DLD1 (cell line): ENCODE measurements at regions not wholly inside any gene's neighbourhood (a gene's known extent, or its start where the extent isn't known, plus 50 kb on each side); places are given as distances from the start of the nearest gene placed in this dataset.

Experiments used
- in situ Hi-C: cut with HindIII; loops from 2 replicates; pipeline ENCODE4 v1.10.0; 2017; ENCODE audit warnings: low sequenced_read_pairs

DNA sequence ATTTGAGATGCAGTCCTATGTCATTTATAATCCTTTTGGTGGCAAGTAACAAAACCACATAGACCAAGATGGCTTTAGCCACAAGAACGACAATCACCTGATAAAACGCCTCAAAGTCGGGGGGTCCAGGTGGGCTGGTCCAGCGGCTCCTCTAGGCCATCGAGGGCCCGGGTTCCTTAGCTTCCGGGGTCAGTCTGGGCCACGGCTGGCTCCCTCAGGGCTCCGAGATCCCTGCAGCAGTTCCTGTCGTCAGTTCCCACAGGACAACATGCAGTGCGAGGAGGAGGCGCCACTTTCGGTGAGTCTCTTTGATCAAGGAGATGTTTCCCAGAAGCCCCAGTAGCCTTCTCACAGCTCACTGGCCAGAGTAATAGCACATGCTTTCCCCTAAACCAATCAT, 574.6 kb downstream of the AACS start:
- in situ Hi-C loops = no loop called here

DNA sequence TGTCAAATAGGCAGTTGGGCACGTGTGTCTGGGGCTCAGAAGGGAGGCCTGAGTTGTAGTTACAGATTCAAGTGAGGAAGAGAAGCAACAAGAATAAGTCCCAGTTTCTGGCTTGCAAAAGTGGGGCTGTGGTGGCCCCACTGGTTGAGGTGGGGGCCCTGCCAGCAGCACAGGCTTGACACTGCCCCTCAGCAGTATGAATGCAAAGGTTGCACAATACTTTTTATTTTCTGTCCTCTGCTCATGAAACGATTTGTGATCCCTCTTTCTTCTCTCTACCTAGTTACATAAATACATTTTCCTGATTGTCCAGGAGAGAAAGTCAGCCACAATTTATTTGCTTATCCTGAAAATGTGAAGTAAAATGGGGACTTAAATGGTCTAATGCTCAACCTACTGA, 577.8 kb downstream of the AACS start:
- in situ Hi-C loops = no loop called here

DNA sequence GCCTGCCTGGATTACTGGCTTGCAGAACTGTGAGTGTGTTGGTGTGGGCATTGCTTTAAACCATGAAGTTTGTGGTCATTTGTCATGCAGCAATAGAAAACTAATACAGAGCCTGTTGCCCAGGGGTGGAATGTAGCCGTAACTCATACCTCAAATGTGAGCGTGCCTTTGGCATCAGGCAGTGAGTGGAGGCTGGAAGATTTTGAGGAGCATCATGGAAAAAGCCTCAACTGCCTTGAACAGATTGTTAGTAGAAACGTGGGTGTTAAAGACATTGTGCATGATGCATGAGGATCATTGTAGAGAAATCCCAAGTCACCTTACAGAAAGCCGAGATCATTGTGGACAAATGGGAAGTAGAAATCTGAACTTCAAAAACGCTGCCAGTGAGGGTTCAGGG, 580.5 kb downstream of the AACS start:
- in situ Hi-C loops = no loop called here

DNA sequence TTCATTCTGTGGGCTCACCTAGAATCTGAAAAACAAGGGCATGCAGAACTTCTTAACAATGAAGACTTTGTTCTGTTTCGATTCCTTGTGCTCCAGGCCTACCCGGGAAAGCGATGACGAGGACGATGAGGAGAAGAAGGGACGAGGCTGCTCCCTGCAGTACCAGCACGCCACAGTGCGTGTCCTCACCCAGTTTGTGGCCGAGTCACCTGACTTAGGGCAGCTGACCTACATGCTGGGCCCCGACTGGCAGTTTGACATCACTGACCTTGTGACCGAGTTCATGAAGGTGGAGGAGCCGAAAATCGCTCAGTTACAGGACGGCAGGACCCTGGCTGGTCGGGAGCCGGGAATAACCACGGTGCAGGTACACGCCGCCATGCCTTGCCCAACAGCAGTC, 585.4 kb downstream of the AACS start:
- in situ Hi-C loops = no loop called here

DNA sequence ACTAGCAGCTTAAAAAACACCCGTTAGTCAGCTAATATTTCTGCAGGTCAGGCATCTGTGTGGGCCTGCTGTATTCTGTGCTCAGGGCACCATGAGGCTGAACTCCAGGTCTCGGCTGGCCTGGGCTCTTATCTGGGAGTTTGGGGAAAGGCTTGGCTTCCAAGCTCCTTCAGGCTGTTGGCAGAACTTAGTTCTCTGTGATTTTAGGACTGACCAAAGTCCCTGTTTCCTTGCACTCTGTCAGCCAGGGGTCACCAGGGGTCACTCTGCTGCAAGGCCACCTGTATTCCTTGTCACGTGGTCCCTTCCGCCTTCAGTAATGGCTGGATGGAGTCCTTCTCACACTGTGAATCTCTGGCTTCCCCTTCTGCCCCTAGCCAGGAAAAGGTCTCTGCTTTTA, 586.4 kb downstream of the AACS start:
- in situ Hi-C loops = no loop called here

DNA sequence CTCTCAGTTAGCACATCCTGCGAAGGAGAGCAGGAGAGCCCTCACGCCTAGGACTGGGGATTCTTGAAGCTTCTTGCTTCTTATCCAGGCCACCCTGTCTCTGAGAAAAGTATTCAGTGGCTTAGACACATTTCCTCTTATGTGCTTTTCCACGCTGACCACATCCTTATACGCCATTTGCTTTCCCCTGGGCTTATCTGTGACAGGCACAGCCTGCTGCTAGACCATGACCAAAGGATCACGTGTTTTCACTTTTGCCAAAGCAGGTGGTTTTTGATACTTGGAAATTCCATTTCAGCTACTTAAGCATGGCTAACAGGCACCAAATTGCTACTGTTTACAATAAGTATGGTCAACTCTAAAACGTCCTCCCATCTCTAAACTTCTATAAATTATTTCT, 587.4 kb downstream of the AACS start:
- in situ Hi-C loops = no loop called here

DNA sequence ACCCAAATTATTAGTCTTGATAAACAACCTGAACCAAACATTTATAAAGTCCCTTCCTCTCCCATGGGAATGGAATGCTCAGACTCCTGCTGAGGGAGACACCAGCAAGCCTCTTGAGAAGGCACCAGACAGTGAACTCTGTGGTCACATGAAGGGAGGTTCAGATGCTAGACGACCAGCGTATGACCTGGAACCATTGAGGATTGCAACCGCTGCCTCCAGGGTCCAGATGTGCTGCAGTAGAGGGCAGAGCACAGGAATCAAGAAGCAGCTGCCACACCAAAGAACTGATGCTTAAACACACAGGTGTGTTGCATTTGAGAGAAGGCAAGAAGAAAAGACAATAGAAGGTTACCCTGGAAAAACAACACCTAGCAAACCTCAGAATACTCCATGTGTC, 592.4 kb downstream of the AACS start:
- in situ Hi-C loops = no loop called here

DNA sequence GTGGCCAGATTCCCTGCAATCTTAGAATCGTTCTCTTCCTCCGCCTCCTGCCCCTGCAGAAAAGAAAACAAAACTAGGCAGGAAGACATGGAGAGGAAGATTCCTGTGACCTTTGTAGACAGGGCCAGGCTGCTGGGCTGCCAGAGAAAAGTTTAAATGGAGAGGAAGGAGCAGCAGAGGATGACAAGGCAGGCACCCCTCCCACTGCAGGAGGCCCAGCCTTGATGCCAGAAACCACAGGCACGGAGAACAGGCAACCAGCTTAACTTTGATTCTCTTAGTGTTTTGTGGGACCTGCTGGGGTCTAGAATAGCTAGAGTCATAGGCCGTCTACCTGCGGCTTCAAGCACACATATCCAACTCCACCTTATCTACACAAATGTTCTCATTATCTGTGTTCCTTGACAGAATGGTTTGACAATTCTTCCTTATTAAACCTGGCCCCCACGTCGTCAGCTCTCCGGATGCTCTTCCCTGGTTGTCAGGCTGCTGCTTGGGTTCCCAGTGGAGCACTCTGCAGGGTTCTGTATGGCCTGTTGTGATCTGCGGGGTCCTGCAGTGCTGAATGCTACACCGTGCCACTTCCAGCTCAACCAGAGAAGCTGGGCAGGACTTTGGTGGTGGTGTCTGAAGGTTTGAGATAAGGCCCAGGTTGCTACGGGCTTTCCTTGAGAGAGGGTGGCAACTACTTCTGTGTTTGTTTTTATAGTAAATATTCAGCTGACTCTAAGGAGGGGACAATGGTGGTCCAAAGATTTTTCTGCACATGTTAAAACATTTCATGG, 609.5 kb downstream of the AACS start:
- in situ Hi-C loops = no loop called here

DNA sequence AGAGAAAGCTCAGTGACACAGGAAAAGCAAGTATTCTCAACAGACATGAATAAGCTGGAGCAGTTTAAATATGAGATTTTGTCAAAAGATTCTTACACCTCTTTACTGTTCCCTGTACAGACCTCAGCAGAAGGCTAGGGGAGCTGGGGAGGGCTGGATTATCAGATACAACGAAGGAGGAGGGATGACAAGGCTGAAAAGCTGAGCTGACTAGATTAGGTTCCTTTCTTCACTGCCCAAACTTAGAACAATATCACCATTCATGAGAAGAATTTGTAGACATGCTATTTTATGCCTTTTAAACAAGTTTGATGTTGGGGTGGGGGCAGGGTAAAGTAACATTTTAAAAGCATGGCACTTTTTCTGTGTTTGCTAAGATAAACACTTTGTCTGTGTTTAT, 611.1 kb downstream of the AACS start:
- in situ Hi-C loops = no loop called here

DNA sequence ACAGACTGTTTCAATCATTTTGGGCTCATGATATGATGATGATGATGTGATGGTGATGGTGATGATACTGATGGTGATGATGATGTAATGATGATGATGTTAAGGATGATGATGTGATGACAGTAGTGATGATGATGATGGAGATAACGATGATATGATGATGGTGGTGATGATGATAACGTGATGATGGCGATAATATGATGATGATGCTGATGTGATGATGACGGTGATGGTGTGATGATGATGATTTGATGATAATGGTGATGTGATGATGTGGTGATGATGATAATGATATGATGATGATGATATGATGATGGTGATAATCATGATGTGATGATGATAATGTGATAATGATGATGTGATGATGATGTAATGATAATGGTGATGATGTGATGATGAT, 612.6 kb downstream of the AACS start:
- in situ Hi-C loops = no loop called here

DNA sequence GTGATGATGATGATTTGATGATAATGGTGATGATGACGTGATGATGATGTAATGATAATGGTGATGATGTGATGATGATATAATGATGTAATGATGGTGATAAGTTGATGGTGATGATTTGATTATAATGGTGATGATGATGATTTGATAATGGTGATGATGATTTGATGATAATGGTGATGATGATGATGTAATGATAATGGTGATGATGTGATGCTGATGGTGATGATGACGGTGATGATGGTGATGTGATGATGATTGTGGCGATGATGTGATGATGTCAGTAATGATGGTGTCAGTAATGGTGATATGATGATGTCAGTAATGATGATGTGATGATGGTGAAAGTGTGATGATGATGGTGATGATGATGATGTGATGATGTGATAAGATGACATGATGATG, 613.4 kb downstream of the AACS start:
- in situ Hi-C loops = no loop called here

DNA sequence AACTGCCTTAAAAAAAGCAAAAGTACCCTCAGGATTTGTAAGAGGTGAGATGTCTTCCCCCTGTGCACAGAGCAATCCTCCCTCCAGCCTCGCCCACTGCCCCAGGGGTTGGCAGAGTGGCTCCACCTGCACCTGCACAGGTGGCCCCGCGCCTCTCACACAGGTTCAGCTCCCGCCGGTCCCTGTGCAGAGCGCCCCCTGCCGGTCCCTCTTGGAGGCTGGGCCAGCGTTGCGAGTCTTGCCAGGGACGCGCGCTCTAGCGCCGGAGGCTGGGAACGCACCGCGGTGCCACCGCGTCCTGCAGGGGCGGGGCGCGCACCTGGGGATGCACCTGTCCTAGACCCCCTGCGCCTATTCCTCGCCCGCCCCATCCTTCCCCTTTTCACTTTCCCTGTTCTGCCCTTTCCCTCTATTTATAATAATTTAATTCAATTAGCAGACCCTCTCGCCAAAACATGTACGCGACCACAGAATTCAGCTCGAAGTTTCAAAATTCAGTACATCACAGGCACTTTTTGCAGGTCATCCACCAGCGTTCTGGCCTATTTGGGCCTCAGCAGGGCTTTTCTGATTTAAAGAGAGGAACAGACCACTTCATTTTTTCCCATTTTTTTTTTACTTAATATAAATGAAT, 618.6 kb downstream of the AACS start:
- in situ Hi-C loops = no loop called here

DNA sequence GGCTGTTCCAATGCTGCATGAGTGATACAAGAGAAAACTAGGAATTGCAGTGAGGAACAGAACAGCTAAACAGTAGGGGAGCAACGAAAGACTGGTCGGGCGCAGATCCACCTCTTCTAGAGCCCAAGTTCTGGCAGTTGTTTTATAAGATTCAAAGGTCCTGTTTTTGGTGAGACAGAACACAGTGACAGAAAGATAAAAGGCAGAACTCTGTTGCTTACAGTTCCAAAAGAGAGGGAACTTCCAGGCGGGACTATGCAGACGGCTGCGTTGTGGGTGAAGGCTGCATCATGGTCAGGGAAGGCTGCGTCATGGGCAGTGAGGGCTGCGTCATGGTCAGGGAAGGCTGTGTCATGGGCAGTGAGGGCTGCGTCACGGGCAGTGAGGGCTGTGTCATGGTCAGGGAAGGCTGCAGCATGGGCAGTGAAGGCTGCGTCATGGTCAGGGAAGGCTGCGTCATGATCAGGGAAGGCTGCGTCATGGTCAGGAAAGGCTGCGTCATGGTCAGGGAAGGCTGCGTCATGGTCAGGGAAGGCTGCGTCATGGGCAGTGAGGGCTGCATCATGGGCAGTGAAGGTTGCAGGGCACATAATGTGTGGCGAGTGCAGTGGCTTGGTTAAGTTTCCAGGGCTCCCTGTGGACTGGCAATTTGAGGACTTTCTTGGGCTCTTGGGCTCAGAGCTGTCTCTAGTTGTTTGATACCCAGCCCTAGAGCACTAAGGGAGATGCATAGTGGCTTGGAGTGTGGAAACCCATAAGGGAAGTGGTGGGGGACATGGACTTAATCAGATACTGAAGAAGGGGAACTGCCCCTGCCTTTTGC, 619.9 kb downstream of the AACS start:
- in situ Hi-C loops = no loop called here

DNA sequence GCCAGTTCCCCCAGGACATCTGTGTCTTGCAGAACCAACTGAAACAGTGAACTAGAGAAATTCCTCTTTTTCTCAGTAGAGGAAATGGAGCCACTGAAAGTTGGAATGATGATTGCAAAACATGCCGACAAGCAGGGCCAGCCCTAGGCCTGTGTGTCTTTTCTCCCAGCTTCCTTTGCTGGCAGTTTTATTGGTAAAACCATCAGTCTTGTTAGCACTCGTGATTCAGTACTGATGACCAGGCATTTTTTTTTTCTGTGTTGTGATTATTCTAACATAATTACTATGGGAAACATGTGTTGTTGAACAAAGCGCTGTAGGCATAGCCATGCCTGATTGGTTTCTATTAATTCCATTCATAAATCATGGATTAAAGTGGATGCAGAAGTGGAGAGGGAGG, 620.7 kb downstream of the AACS start:
- in situ Hi-C loops = no loop called here

DNA sequence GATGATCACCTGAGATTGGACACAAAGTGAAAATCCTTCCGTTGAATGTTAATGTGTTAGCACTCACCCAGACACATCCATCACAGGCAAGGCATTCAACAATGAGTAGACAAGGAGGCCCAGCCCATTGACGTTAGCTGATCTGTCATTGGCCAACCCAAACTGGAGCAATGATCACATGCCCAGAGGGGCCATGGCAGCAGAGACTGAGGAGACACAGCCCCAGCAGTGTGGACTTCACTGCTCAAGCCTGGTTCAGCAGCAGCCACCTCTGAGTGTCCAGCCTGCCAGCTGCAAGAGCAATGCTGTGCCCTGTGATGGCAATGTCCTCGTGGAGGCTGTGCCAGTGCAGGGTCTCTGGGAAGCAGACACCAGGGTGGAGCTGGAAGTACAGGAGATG, 622.2 kb downstream of the AACS start:
- in situ Hi-C loops = no loop called here

DNA sequence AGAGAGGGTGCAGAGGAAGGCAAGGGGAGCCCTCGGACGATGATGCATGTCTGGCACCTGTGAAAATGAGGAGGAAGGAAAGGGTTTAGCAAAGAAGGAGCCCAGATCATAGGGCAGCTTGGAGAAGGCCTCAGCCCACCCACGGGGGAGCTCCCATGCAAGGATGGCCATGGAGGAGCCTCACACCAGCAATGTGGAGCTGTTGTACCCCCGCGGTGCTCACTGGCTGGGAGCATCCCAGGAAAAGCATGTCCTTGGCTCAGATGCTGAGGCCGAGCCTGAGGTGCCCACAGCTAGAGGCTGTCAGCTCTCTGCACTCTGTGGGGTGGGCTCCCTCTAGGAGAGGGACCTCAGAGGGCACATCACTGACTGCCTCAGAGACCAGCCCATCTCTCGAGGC, 622.6 kb downstream of the AACS start:
- in situ Hi-C loops = no loop called here

DNA sequence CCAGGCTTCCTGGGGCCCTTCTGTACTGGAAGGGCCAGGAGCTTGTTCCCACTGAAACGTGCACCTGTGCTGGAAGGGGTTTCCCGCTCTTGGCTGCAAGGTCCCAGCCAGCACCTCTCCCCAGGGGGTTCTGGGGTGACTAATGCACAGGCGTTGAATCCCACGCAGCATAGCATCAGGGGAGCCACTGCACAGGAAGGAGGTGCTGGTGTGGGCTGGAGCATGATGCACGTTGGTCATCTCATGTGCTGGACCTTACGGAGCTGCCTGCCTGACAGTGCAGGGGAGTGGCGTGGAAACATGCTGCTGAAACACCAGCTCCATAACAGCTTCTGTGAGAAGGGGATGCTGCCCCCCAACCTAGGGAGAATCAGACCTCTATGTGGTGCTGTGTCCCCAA, 623.0 kb downstream of the AACS start:
- in situ Hi-C loops = no loop called here

DNA sequence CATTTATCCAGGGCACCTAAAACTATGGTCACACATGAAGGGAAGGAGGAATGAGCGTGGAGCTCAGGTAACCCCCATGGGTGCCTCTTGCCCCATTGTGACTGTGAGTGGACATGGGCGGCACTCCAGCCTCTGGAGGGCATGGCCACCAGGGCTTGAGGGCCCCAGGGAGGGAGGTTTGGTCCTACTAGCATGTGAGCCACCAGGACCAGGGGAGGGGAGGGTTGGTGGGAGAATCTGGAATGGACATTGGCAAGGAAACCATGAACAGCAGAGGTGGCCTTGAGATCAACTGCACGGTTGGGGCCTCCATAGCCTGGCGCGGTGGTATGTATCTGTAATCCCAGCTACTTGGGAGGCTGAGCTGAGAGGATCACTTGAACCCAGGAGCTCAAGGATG, 623.6 kb downstream of the AACS start:
- in situ Hi-C loops = no loop called here

DNA sequence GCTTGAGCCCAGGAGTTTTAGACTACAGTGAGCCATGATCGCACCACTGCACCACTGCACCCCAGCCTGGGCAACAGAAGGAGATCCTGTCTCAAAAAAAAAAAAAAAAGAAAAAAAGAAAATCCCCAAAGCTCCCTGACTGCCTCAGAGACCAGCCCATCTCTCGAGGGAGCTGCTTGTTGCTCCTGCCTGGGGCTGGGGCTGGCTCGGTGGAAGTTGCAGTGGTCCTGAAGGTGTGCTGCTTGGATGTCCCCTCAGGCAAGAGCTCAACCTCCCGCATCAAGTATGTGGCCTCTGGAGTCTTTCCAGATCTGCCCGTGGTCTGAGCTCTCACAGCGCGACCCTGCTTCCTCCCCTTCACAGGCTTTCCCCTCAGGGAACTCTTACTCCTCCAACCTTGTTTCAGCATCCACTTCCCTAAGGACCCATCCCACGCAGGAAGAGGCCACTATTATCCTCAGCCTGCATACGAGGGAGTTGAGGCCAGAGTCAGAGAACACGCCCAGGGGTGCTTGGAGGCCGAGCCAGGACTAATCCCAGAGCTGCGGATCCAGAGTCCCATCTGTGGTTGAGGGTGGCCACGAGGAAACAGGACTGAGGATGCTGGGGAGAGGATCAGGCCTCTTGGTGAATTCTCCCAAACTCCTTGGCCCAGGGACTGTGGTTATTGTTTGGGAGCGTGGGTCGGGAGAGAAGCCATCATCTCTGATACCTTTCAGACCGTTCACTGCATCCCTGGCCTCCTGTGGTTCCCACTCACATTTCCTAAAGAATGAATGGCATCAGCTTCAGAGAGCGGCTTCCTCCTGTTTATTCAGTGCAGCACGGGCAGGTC, 624.6 kb downstream of the AACS start:
- in situ Hi-C loops = no loop called here

DNA sequence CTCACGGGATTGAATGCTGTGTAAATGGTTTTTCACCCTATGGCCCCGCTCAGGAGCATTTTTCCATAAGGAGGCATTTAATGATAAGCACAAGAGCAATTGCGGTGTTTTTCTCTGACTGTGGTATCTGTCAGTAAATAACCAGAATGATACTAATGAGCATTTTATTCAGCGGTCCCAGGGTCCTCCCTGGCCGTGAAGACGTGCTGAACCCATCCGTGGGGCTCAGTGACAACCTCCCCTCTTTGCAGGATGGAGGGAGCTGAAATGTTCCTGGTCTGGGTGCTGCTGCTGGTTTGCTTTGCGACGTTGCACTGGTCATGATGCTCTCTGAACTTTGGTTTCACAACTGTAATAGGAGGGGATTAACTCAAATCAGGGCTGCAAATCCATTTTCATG, 625.6 kb downstream of the AACS start:
- in situ Hi-C loops = no loop called here

DNA sequence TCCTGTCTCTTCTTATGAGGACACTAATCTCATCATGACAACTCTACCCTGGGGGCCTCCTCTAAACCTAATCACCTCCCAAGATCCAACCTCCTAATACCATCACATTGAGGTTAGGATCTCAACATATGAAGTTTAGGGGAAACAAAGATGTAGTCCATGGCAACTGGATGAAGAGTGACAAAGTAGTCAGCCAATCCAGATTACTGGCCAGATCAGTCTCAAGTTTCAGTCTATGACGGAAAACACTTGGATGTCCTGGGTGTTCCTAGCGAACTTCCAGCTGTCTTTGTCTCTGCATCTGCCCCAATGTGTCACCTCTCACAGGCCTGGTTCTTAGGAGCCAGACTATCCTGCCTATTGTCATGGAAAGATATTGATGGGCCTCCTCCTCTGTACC, 630.8 kb downstream of the AACS start:
- in situ Hi-C loops = no loop called here
